Dedifferentiated amniotic fluid mesenchymal stem cell (primary cell): ENCODE measurements at regions not wholly inside any gene's neighbourhood (a gene's known extent, or its start where the extent isn't known, plus 50 kb on each side); places are given as distances from the start of the nearest gene placed in this dataset.
A peak's percentile ranks its signal among the peaks of the same experiment; 100 is the strongest.
"Not testable (repeated sequence)": the region's sequence is repeated elsewhere in the genome, so short reads cannot be mapped to it uniquely, and the experiment has no call there.

ENCODE experiments used
- DNase-seq: peaks from one replicate; pipeline ENCODE4 v3.0.0-alpha.2; 2016; ENCODE audit errors: extremely low spot score

- DNase-seq = no peak
Observed at GRCh38 chr3:62926494-62926893, 51.3 kb upstream of the CADPS start.

- DNase-seq = no peak
Observed at GRCh38 chr3:62928256-62928655, 53.0 kb upstream of the CADPS start.

GRCh38 chr3:62929771-62930170 is 54.6 kb upstream of the CADPS start:
- no peak for DNase-seq

GRCh38 chr3:62935793-62936192 is 60.6 kb upstream of the CADPS start:
- DNase-seq = no peak

GRCh38 chr3:62936626-62937254 is 61.5 kb upstream of the CADPS start:
- no peak for DNase-seq

GRCh38 chr3:62938583-62938982 is 63.4 kb upstream of the CADPS start:
- no peak for DNase-seq

- DNase-seq = no peak
Observed at GRCh38 chr3:62939707-62940106, 64.5 kb upstream of the CADPS start.

- peak; percentile 30 for DNase-seq
Observed at GRCh38 chr3:62940771-62941563, 65.8 kb upstream of the CADPS start.

GRCh38 chr3:62942227-62942626 is 67.0 kb upstream of the CADPS start:
- DNase-seq = no peak

- DNase-seq = no peak
Observed at GRCh38 chr3:62942764-62943163, 67.5 kb upstream of the CADPS start.

- DNase-seq = no peak
Observed at GRCh38 chr3:62948921-62949320, 73.7 kb upstream of the CADPS start.

GRCh38 chr3:62950210-62950609 is 75.0 kb upstream of the CADPS start:
- DNase-seq = no peak

GRCh38 chr3:62951037-62951613 is 75.9 kb upstream of the CADPS start:
- DNase-seq = no peak

GRCh38 chr3:62951880-62952279 is 76.7 kb upstream of the CADPS start:
- DNase-seq = not testable (repeated sequence)

- no peak for DNase-seq
Observed at GRCh38 chr3:62954580-62954979, 79.4 kb upstream of the CADPS start.

GRCh38 chr3:62955126-62955525 is 79.9 kb upstream of the CADPS start:
- DNase-seq = no peak

GRCh38 chr3:62956411-62956810 is 81.2 kb upstream of the CADPS start:
- DNase-seq = no peak

- no peak for DNase-seq
Observed at GRCh38 chr3:62961874-62962556, 86.8 kb upstream of the CADPS start.

GRCh38 chr3:62962714-62963113 is 87.5 kb upstream of the CADPS start:
- DNase-seq = no peak

GRCh38 chr3:62965311-62965710 is 90.1 kb upstream of the CADPS start:
- DNase-seq = no peak

GRCh38 chr3:62968128-62968527 is 92.9 kb upstream of the CADPS start:
- no peak for DNase-seq

GRCh38 chr3:62970648-62971047 is 95.4 kb upstream of the CADPS start:
- no peak for DNase-seq

GRCh38 chr3:62975566-62975965 is 100.3 kb upstream of the CADPS start:
- no peak for DNase-seq
